SK-N-DZ (cell line): ENCODE measurements at regions not wholly inside any gene's neighbourhood (a gene's known extent, or its start where the extent isn't known, plus 50 kb on each side); places are given as distances from the start of the nearest gene placed in this dataset.

Experiments
- DNase-seq: peaks from one replicate; pipeline ENCODE4 v3.0.0-alpha.2; 2015; ENCODE audit warnings: low spot score

- no peak for DNase-seq
These were observed 109.5 kb upstream of the SLC28A3 start for GRCh38 chr9:84450029-84450428.

GRCh38 chr9:84456527-84456926 is 116.0 kb upstream of the SLC28A3 start:
- no peak for DNase-seq

GRCh38 chr9:84460695-84461094 is 120.1 kb upstream of the SLC28A3 start:
- no peak for DNase-seq

GRCh38 chr9:84463272-84463671 is 122.7 kb upstream of the SLC28A3 start:
- no peak for DNase-seq

- DNase-seq: no peak
These were observed 126.2 kb upstream of the SLC28A3 start for GRCh38 chr9:84466580-84467285.

GRCh38 chr9:84471816-84472215 is 131.3 kb upstream of the SLC28A3 start:
- no peak for DNase-seq

GRCh38 chr9:84478996-84479395 is 138.4 kb upstream of the SLC28A3 start:
- no peak for DNase-seq

- no peak for DNase-seq
These were observed 139.5 kb upstream of the SLC28A3 start for GRCh38 chr9:84480071-84480470.

GRCh38 chr9:84481231-84481630 is 140.7 kb upstream of the SLC28A3 start:
- no peak for DNase-seq

- DNase-seq: no peak
These were observed 141.2 kb upstream of the SLC28A3 start for GRCh38 chr9:84481636-84482218.

GRCh38 chr9:84482607-84483006 is 142.0 kb upstream of the SLC28A3 start:
- no peak for DNase-seq

- no peak for DNase-seq
These were observed 143.6 kb upstream of the SLC28A3 start for GRCh38 chr9:84484172-84484571.

GRCh38 chr9:84485539-84485938 is 145.0 kb upstream of the SLC28A3 start:
- DNase-seq: no peak

GRCh38 chr9:84486663-84487062 is 146.1 kb upstream of the SLC28A3 start:
- no peak for DNase-seq

- DNase-seq: no peak
These were observed 149.8 kb upstream of the SLC28A3 start for GRCh38 chr9:84490206-84490841.

GRCh38 chr9:84490842-84491325 is 150.3 kb upstream of the SLC28A3 start:
- no peak for DNase-seq

GRCh38 chr9:84492366-84493159 is 152.0 kb upstream of the SLC28A3 start:
- no peak for DNase-seq

- DNase-seq: no peak
These were observed 152.9 kb upstream of the SLC28A3 start for GRCh38 chr9:84493284-84493947.

- no peak for DNase-seq
These were observed 159.5 kb upstream of the SLC28A3 start for GRCh38 chr9:84499969-84500582.

GRCh38 chr9:84500826-84501225 is 160.3 kb upstream of the SLC28A3 start:
- no peak for DNase-seq

- no peak for DNase-seq
These were observed 161.0 kb upstream of the SLC28A3 start for GRCh38 chr9:84501587-84501986.
